Right atrium auricular region (tissue), 2 donors: ENCODE measurements at regions not wholly inside any gene's neighbourhood (a gene's known extent, or its start where the extent isn't known, plus 50 kb on each side); places are given as distances from the start of the nearest gene placed in this dataset.

Experiments used
- DNase-seq: peaks from one replicate; pipeline ENCODE4 v3.0.0-alpha.2; 2019; ENCODE audit warnings: low spot score
- H3K27ac ChIP-seq, 2 donors: fragments of 200-600 bp; sonication (generic); 1 replicate in 1 of 2; 2 replicates in 1 of 2; pipeline ENCODE4 v1.5.1; 2016 to 2019
- H3K27me3 ChIP-seq, 2 donors: fragments of 200-600 bp; sonication (generic); one replicate each; pipeline versions ENCODE4 v1.5.1 to v1.6.0; 2017 to 2019
- H3K36me3 ChIP-seq: fragments of 200-600 bp; sonication (generic); one replicate; pipeline ENCODE4 v1.5.1; 2016
- H3K4me1 ChIP-seq, 2 donors: fragments of 200-600 bp; sonication (generic); one replicate each; pipeline versions ENCODE4 v1.5.1 to v1.6.0; 2017 to 2019
- H3K4me3 ChIP-seq, 2 donors: fragments of 200-600 bp; sonication (generic); 1 replicate in 1 of 2; 2 replicates in 1 of 2; pipeline ENCODE4 v1.5.1; 2017 to 2019; ENCODE audit warnings: mild to moderate bottlenecking in 1 of 2, moderate library complexity in 1 of 2
- H3K9me3 ChIP-seq, 2 donors: fragments of 200-600 bp; sonication (generic); one replicate each; pipeline ENCODE4 v1.5.1; 2019
- CTCF ChIP-seq, 2 donors: fragments of 200-600 bp; sonication (generic); IDR thresholded peaks; one replicate each; pipeline ENCODE4 v1.5.1; 2019; ENCODE audit warnings: antibody characterized with exemption in 2 of 2

- DNase-seq: no peak
- no peak overlapping the region for H3K4me3 ChIP-seq
- H3K9me3 ChIP-seq: no peaks in the 10 kb centered on the region
Measured at GRCh38 chr13:99700468-99700867, 199.2 kb downstream of the TM9SF2 start.

GRCh38 chr13:99698816-99699099 is 197.5 kb downstream of the TM9SF2 start:
- no peaks in the 10 kb centered on the region for H3K9me3 ChIP-seq
- no peak for DNase-seq
- no peak overlapping the region for H3K4me3 ChIP-seq
- no peak overlapping the region for H3K27ac ChIP-seq
- H3K27me3 ChIP-seq: no peaks in the 10 kb centered on the region
- no peaks in the 10 kb centered on the region for H3K4me1 ChIP-seq
- H3K36me3 ChIP-seq: no peaks in the 10 kb centered on the region
- no peak for TF ChIP-seq CTCF (IDR thresholded peaks at IDR 0.05)

More at GRCh38 chr13:99700468-99700867, 199.2 kb downstream of the TM9SF2 start:
- Histone ChIP-seq H3K4me1 (no peaks in the 10 kb centered on the region), H3K36me3 (no peaks in the 10 kb centered on the region), H3K27me3 (no peaks in the 10 kb centered on the region), H3K27ac (no peak overlapping the region)
- no peak for TF ChIP-seq CTCF (IDR thresholded peaks at IDR 0.05)

- H3K9me3 ChIP-seq: no peaks in the 10 kb centered on the region
- no peak for TF ChIP-seq CTCF (IDR thresholded peaks at IDR 0.05)
- H3K27me3 ChIP-seq: no peaks in the 10 kb centered on the region
- no peaks in the 10 kb centered on the region for H3K4me1 ChIP-seq
- no peak for DNase-seq
- no peaks in the 10 kb centered on the region for H3K36me3 ChIP-seq
- no peak overlapping the region for H3K4me3 ChIP-seq
- no peak overlapping the region for H3K27ac ChIP-seq
Measured at GRCh38 chr13:99698010-99698815, 196.9 kb downstream of the TM9SF2 start.

- Histone ChIP-seq H3K4me3 (no peak overlapping the region), H3K36me3 (no peaks in the 10 kb centered on the region), H3K27ac (no peak overlapping the region), H3K4me1 (no peaks in the 10 kb centered on the region), H3K27me3 (no peaks in the 10 kb centered on the region), H3K9me3 (no peaks in the 10 kb centered on the region)
- DNase-seq: no peak
- TF ChIP-seq CTCF (IDR thresholded peaks at IDR 0.05): no peak
Measured at GRCh38 chr13:99695857-99696256, 194.6 kb downstream of the TM9SF2 start.

- no peak for DNase-seq
- Histone ChIP-seq H3K4me3 (no peak overlapping the region), H3K4me1 (no peaks in the 10 kb centered on the region), H3K27ac (no peak overlapping the region), H3K27me3 (no peaks in the 10 kb centered on the region), H3K9me3 (no peaks in the 10 kb centered on the region), H3K36me3 (no peaks in the 10 kb centered on the region)
- TF ChIP-seq CTCF (IDR thresholded peaks at IDR 0.05): no peak
Measured at GRCh38 chr13:99693852-99694611, 192.8 kb downstream of the TM9SF2 start.
